ENCODE measurements at regions not wholly inside any gene's neighbourhood (a gene's known extent, or its start where the extent isn't known, plus 50 kb on each side); places are given as distances from the start of the nearest gene placed in this dataset.

GRCh38 chr1:34650090-34650489 is 104.8 kb upstream of the GJB5 start:
- no peak overlapping the region for H2AFZ ChIP-seq (ENCODE audit: insufficient read depth, low read depth, low read length, poor library complexity, severe bottlenecking)
- no peaks in the 10 kb centered on the region for H3K36me3 ChIP-seq (replicated peaks in 1 of 2; ENCODE audit: control extremely low read depth in 1 of 2, control insufficient read depth in 1 of 2, extremely low read depth in 1 of 2, insufficient read depth in 2 of 2, low read length in 1 of 2)
- H3K4me2 ChIP-seq (replicated peaks; ENCODE audit: low read depth, low read length, poor library complexity, severe bottlenecking) = no peak overlapping the region
- intact Hi-C loops (cut with micrococcal nuclease) = no loop called here
- Mint-ChIP-seq H3K27ac (no peak overlapping the region), H3K4me1 (no peaks in the 10 kb centered on the region), H3K9me3 (ENCODE audit: insufficient read depth) (no peaks in the 10 kb centered on the region), H3K4me3 (no peak overlapping the region), H3K27me3 (peaks cover 37% of the 10 kb centered on the region)
- no peak overlapping the region for H3K27ac ChIP-seq (ENCODE audit: low read length in 2 of 2)
- no peaks in the 10 kb centered on the region for H3K4me1 ChIP-seq (ENCODE audit: control insufficient read depth in 2 of 2, insufficient read depth in 2 of 2, low read length in 2 of 2)
- DNase-seq (no peak), ATAC-seq (ENCODE audit: low read depth) (no peak)
- no peaks in the 10 kb centered on the region for H4K20me1 ChIP-seq (ENCODE audit: control insufficient read depth, insufficient read depth, low read length, poor library complexity, severe bottlenecking)
- peaks cover 0 to 14% (median 2%) of the 10 kb centered on the region in 4 experiments for H3K27me3 ChIP-seq (replicated peaks in 1 of 4; ENCODE audit: control extremely low read depth in 1 of 4, control insufficient read depth in 3 of 4, insufficient read depth in 4 of 4, low read length in 3 of 4)
- H3K4me3 ChIP-seq (ENCODE audit: control extremely low read depth in 1 of 5, extremely low read depth in 1 of 5, insufficient read depth in 1 of 5, low read depth in 2 of 5, low read length in 4 of 5) = no peak overlapping the region
- TF ChIP-seq CTCF (IDR thresholded peaks at IDR 0.05) (no peak), EZH2 (IDR thresholded peaks at IDR 0.05; ENCODE audit: borderline replicate concordance, insufficient read depth, low read depth, low read length, poor library complexity, severe bottlenecking) (no peak)
- no peaks in the 10 kb centered on the region for H3K9me3 ChIP-seq (ENCODE audit: control extremely low read depth in 1 of 3, control insufficient read depth in 2 of 3, insufficient read depth in 1 of 3, low read length in 2 of 3)
- POLR2A ChIA-PET = no interaction called here
- no peak overlapping the region for H3K9ac ChIP-seq (ENCODE audit: low read length)
- no peaks in the 10 kb centered on the region for H3K79me2 ChIP-seq (ENCODE audit: control insufficient read depth, insufficient read depth, low read length)
- CTCF ChIA-PET = no interaction called here
- no CpG with 5 or more reads among the region's 1 CpG for WGBS (ENCODE audit: insufficient coverage)

- peaks cover 0 to 14% (median 2%) of the 10 kb centered on the region in 4 experiments for H3K27me3 ChIP-seq (replicated peaks in 1 of 4; ENCODE audit: control extremely low read depth in 1 of 4, control insufficient read depth in 3 of 4, insufficient read depth in 4 of 4, low read length in 3 of 4)
- peaks cover 30% of the 10 kb centered on the region for H3K27me3 Mint-ChIP-seq
- no peak overlapping the region for H3K27ac Mint-ChIP-seq
- H3K4me3 Mint-ChIP-seq = no peak overlapping the region
- no peaks in the 10 kb centered on the region for H3K79me2 ChIP-seq (ENCODE audit: control insufficient read depth, insufficient read depth, low read length)
- H3K4me2 ChIP-seq (replicated peaks; ENCODE audit: low read depth, low read length, poor library complexity, severe bottlenecking) = no peak overlapping the region
- ATAC-seq (ENCODE audit: low read depth) = no peak
- 89% methylated on average over 7 of the region's 11 CpGs for WGBS (ENCODE audit: insufficient coverage)
- POLR2A ChIA-PET = no interaction called here
- no peaks in the 10 kb centered on the region for H4K20me1 ChIP-seq (ENCODE audit: control insufficient read depth, insufficient read depth, low read length, poor library complexity, severe bottlenecking)
- no peaks in the 10 kb centered on the region for H3K4me1 ChIP-seq (ENCODE audit: control insufficient read depth in 2 of 2, insufficient read depth in 2 of 2, low read length in 2 of 2)
- no peaks in the 10 kb centered on the region for H3K9me3 ChIP-seq (ENCODE audit: control extremely low read depth in 1 of 3, control insufficient read depth in 2 of 3, insufficient read depth in 1 of 3, low read length in 2 of 3)
- no peak for DNase-seq
- H3K4me3 ChIP-seq (ENCODE audit: control extremely low read depth in 1 of 5, extremely low read depth in 1 of 5, insufficient read depth in 1 of 5, low read depth in 2 of 5, low read length in 4 of 5) = no peak overlapping the region
- TF ChIP-seq EZH2 (IDR thresholded peaks at IDR 0.05; ENCODE audit: borderline replicate concordance, insufficient read depth, low read depth, low read length, poor library complexity, severe bottlenecking) (no peak), CTCF (IDR thresholded peaks at IDR 0.05) (no peak)
- CTCF ChIA-PET = no interaction called here
- intact Hi-C loops (cut with micrococcal nuclease) = no loop called here
- no peak overlapping the region for H3K27ac ChIP-seq (ENCODE audit: low read length in 2 of 2)
- H3K36me3 ChIP-seq (replicated peaks in 1 of 2; ENCODE audit: control extremely low read depth in 1 of 2, control insufficient read depth in 1 of 2, extremely low read depth in 1 of 2, insufficient read depth in 2 of 2, low read length in 1 of 2) = no peaks in the 10 kb centered on the region
- no peaks in the 10 kb centered on the region for H3K4me1 Mint-ChIP-seq
- no peaks in the 10 kb centered on the region for H3K9me3 Mint-ChIP-seq (ENCODE audit: insufficient read depth)
- no peak overlapping the region for H2AFZ ChIP-seq (ENCODE audit: insufficient read depth, low read depth, low read length, poor library complexity, severe bottlenecking)
- H3K9ac ChIP-seq (ENCODE audit: low read length) = no peak overlapping the region
Measured at GRCh38 chr1:34650800-34651199, 104.0 kb upstream of the GJB5 start.

Data from B cell (primary cell).